ENCODE measurements at regions not wholly inside any gene's neighbourhood (a gene's known extent, or its start where the extent isn't known, plus 50 kb on each side); places are given as distances from the start of the nearest gene placed in this dataset.

- TF ChIP-seq, protein P1, sequence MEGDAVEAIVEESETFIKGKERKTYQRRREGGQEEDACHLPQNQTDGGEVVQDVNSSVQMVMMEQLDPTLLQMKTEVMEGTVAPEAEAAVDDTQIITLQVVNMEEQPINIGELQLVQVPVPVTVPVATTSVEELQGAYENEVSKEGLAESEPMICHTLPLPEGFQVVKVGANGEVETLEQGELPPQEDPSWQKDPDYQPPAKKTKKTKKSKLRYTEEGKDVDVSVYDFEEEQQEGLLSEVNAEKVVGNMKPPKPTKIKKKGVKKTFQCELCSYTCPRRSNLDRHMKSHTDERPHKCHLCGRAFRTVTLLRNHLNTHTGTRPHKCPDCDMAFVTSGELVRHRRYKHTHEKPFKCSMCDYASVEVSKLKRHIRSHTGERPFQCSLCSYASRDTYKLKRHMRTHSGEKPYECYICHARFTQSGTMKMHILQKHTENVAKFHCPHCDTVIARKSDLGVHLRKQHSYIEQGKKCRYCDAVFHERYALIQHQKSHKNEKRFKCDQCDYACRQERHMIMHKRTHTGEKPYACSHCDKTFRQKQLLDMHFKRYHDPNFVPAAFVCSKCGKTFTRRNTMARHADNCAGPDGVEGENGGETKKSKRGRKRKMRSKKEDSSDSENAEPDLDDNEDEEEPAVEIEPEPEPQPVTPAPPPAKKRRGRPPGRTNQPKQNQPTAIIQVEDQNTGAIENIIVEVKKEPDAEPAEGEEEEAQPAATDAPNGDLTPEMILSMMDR (IDR thresholded peaks at IDR 0.05) = no peak
- TF ChIP-seq POLR2A (IDR thresholded peaks at IDR 0.05) = no peak
These were observed 1016.4 kb upstream of the CRIM1 start for GRCh38 chr2:35339211-35339610.
